Duodenal mucosa (tissue), 2 donors: ENCODE measurements at regions not wholly inside any gene's neighbourhood (a gene's known extent, or its start where the extent isn't known, plus 50 kb on each side); places are given as distances from the start of the nearest gene placed in this dataset.

Experiments used
- H3K27ac ChIP-seq: one replicate; pipeline ENCODE4 v1.7.0; 2013; ENCODE audit warnings: low read depth, low read length
- H3K27me3 ChIP-seq, 2 donors: one replicate each; pipeline ENCODE4 v1.7.0; 2013; ENCODE audit warnings: low read length in 2 of 2, control low read depth in 1 of 2; ENCODE audit not compliant: insufficient read depth in 2 of 2, control insufficient read depth in 1 of 2
- H3K36me3 ChIP-seq, 2 donors: one replicate each; pipeline ENCODE4 v1.7.0; 2013; ENCODE audit warnings: low read length in 2 of 2, control low read depth in 1 of 2; ENCODE audit not compliant: insufficient read depth in 2 of 2, control insufficient read depth in 1 of 2
- H3K4me1 ChIP-seq, 2 donors: one replicate each; pipeline ENCODE4 v1.7.0; 2013; ENCODE audit warnings: low read length in 2 of 2, control low read depth in 1 of 2; ENCODE audit not compliant: insufficient read depth in 2 of 2, control insufficient read depth in 1 of 2
- H3K4me3 ChIP-seq, 2 donors: one replicate each; pipeline ENCODE4 v1.7.0; 2013; ENCODE audit warnings: low read length in 2 of 2, low read depth in 1 of 2
- H3K9ac ChIP-seq, 2 donors: one replicate each; pipeline ENCODE4 v1.7.0; 2013; ENCODE audit warnings: low read length in 2 of 2, low read depth in 1 of 2
- H3K9me3 ChIP-seq, 2 donors: one replicate each; pipeline ENCODE4 v1.7.0; 2013; ENCODE audit warnings: low read length in 2 of 2, control low read depth in 1 of 2; ENCODE audit not compliant: control insufficient read depth in 1 of 2

DNA sequence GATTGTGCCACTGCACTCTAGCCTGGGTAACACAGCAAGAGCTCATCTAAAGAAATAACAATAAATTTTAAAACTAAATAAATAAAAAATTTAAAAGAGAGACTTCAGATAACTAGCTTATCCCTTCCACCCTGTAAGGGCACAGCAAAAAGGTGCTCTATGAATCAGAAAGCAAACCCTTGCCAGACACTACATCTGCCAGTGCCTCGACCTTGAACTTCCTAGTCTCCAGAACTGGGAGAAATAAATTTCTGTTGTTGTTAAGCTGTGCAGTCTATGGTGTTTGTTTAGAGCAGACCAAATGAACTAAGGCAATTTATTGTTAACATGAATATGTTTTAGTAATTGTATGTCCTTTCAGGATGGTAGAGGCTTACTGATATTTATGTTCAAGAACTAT is 174.9 kb upstream of the TRIM24 start:
- H3K4me3 ChIP-seq = no peak overlapping the region
- no peaks in the 10 kb centered on the region for H3K27me3 ChIP-seq
- H3K9me3 ChIP-seq = peaks cover 4 to 15% of the 10 kb centered on the region in 2 donors
- H3K9ac ChIP-seq = no peak overlapping the region
- H3K4me1 ChIP-seq = no peaks in the 10 kb centered on the region
- H3K36me3 ChIP-seq = no peaks in the 10 kb centered on the region
- H3K27ac ChIP-seq = no peak overlapping the region

GRCh38 chr7:138286846-138287245 is 173.2 kb upstream of the TRIM24 start:
- Histone ChIP-seq H3K4me3 (no peak overlapping the region), H3K27ac (no peak overlapping the region), H3K36me3 (no peaks in the 10 kb centered on the region), H3K27me3 (no peaks in the 10 kb centered on the region), H3K4me1 (no peaks in the 10 kb centered on the region), H3K9me3 (peaks cover 4 to 15% of the 10 kb centered on the region in 2 donors), H3K9ac (no peak overlapping the region)

DNA sequence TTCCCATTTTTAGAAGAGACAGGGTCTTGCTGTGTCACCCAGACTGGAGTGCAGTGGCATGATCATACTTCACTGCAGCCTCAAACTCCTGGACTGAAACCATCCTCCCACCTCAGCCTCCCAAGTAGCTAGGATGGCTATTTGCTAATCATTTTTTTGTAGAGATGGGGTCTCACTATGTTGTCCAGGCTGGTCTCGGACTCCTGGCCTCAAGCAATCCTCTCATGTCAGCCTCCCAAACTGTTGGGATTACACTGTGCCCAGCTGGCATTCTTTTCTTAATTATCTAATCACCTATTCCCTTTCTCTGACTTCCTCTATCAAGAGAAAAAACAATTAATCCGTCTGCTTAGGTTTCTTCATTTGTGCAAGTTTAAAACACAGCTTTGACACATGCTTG is 172.5 kb upstream of the TRIM24 start:
- Histone ChIP-seq H3K27ac (no peak overlapping the region), H3K9me3 (peaks cover 4 to 15% of the 10 kb centered on the region in 2 donors), H3K4me3 (no peak overlapping the region), H3K9ac (no peak overlapping the region), H3K4me1 (no peaks in the 10 kb centered on the region), H3K36me3 (no peaks in the 10 kb centered on the region), H3K27me3 (no peaks in the 10 kb centered on the region)

DNA sequence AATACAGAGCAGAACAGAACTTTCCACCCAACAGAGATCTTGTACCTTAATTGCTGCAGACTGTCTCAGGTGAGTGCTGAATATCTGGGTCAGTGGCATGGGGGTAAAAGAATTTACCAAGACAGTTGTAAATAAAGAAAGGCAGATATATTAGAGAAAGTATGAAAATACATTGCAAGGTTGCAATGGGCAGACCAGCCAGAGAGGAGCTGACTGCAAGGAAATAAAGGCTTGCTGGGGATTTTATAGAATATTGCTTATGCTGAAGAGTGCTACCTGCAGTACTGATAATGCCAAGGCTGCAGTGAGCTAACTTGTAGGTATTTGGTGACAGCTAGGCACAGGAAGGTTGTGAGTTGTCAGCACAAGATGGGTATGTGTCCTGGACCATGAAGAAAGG is 171.0 kb upstream of the TRIM24 start:
- no peak overlapping the region for H3K4me3 ChIP-seq
- no peak overlapping the region for H3K27ac ChIP-seq
- H3K9me3 ChIP-seq = peaks cover 4 to 15% of the 10 kb centered on the region in 2 donors
- H3K9ac ChIP-seq = no peak overlapping the region
- no peaks in the 10 kb centered on the region for H3K36me3 ChIP-seq
- no peaks in the 10 kb centered on the region for H3K27me3 ChIP-seq
- no peaks in the 10 kb centered on the region for H3K4me1 ChIP-seq

- H3K4me3 ChIP-seq = no peak overlapping the region
- peaks cover 4 to 15% of the 10 kb centered on the region in 2 donors for H3K9me3 ChIP-seq
- no peaks in the 10 kb centered on the region for H3K4me1 ChIP-seq
- no peaks in the 10 kb centered on the region for H3K36me3 ChIP-seq
- H3K27me3 ChIP-seq = no peaks in the 10 kb centered on the region
- H3K27ac ChIP-seq = no peak overlapping the region
- no peak overlapping the region for H3K9ac ChIP-seq
Observed at GRCh38 chr7:138289864-138290263, 170.2 kb upstream of the TRIM24 start.

DNA sequence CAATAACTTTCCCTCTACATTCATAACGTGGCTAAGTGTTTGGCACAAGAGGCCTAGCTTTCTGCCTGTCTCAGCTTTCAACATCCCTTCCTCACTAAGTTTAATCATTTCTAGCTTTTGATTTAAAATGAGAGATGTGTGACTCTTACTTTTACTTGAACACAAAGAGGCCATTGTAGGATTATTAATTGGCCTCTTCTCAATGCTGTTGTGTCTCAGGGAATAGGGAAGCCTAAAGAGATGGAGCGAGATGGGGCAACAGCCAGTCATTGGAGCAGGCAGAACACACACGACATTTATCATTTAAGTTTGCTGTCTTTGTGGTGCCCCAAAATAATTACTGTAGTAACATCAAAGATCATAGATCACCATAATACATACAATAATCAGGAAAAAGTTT is 167.1 kb upstream of the TRIM24 start:
- H3K9me3 ChIP-seq = peaks cover 4 to 15% of the 10 kb centered on the region in 2 donors
- no peak overlapping the region for H3K4me3 ChIP-seq
- H3K4me1 ChIP-seq = no peaks in the 10 kb centered on the region
- no peak overlapping the region for H3K9ac ChIP-seq
- no peaks in the 10 kb centered on the region for H3K36me3 ChIP-seq
- H3K27ac ChIP-seq = no peak overlapping the region
- H3K27me3 ChIP-seq = no peaks in the 10 kb centered on the region

DNA sequence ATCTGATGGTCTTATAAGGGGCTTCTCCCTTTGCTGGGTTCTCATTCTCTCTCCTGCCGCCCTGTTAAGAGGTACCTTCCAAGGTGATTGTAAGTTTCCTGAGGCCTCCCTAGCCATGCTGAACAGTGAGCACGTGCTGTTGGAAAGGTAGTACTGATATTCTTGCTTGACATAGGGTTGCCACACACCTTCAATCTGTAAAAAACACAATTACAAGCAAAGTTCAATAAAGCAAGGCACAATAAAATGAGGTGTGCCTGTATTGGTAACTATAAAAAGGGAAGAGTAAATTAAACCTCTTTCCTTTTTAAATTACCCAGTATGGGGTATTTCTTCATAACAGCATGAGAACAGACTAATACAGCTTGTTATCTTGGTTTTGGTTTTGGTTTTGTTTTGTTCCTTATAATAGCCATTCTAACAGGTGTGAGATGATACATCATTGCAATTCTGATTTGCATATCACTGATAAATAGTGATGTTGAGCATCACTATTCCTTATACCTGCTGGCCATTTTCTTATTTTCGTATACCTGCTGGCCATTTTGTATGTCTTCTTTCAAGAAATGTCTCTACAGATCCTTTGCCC is 164.9 kb upstream of the TRIM24 start:
- no peaks in the 10 kb centered on the region for H3K36me3 ChIP-seq
- H3K4me1 ChIP-seq = no peaks in the 10 kb centered on the region
- H3K9ac ChIP-seq = no peak overlapping the region
- peaks cover 0 to under 1% of the 10 kb centered on the region in 2 donors for H3K9me3 ChIP-seq
- no peaks in the 10 kb centered on the region for H3K27me3 ChIP-seq
- H3K4me3 ChIP-seq = no peak overlapping the region
- no peak overlapping the region for H3K27ac ChIP-seq

GRCh38 chr7:138297526-138297925 is 162.5 kb upstream of the TRIM24 start:
- Histone ChIP-seq H3K27ac (no peak overlapping the region), H3K4me3 (no peak overlapping the region), H3K36me3 (no peaks in the 10 kb centered on the region), H3K4me1 (no peaks in the 10 kb centered on the region), H3K27me3 (no peaks in the 10 kb centered on the region), H3K9ac (no peak overlapping the region), H3K9me3 (no peaks in the 10 kb centered on the region)

- H3K36me3 ChIP-seq = no peaks in the 10 kb centered on the region
- no peaks in the 10 kb centered on the region for H3K27me3 ChIP-seq
- H3K27ac ChIP-seq = no peak overlapping the region
- H3K9ac ChIP-seq = no peak overlapping the region
- H3K4me1 ChIP-seq = no peaks in the 10 kb centered on the region
- no peak overlapping the region for H3K4me3 ChIP-seq
- H3K9me3 ChIP-seq = no peaks in the 10 kb centered on the region
Observed at GRCh38 chr7:138299066-138299465, 161.0 kb upstream of the TRIM24 start.

DNA sequence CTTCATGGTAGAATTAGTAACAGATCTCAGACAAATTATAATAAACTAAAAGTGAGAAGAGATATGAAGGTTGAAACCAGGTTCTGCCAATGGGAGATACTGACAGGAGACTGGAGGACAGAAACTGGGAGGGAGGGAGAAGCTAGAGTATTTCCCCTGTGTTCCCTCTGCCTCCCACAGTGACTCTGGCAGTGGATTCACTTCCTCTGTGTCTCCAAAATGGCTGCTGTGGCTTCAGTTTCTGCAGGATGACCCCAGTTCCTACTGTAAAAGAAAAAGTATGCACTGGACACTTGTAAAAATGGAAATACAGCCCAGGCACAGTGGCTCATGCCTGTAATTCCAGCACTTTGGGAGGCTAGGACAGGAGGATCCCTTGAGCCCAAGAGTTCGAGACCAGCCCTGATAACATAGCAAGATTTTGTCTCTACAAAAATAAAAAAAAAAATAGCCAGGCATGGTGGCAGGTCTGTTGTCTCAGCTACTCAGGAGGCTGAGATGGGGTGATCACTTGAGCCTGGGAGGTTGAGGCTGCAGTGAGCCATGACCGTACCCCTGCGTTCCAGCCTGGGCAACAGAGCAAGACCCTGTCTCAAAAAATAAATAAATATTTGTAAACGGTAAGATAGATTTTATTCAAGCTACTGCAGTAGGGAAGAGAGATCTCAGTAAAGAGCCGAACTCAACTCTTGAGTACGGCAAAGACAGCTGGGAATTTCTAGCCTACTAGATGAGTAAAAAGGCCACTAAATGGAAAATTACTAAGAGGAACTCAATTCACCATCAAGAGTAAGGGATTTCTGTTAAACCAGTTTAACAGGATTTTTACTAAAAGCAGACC is 156.6 kb upstream of the TRIM24 start:
- H3K27me3 ChIP-seq = no peaks in the 10 kb centered on the region
- H3K36me3 ChIP-seq = no peaks in the 10 kb centered on the region
- H3K27ac ChIP-seq = no peak overlapping the region
- H3K9me3 ChIP-seq = no peaks in the 10 kb centered on the region
- H3K4me3 ChIP-seq = no peak overlapping the region
- no peaks in the 10 kb centered on the region for H3K4me1 ChIP-seq
- no peak overlapping the region for H3K9ac ChIP-seq
